Progenitor cell of endocrine pancreas (in vitro differentiated cells): ENCODE measurements at regions not wholly inside any gene's neighbourhood (a gene's known extent, or its start where the extent isn't known, plus 50 kb on each side); places are given as distances from the start of the nearest gene placed in this dataset.

Source experiments
- DNase-seq: peaks from one replicate; pipeline ENCODE4 v3.0.0; 2021; ENCODE audit warnings: low spot score; ENCODE audit not compliant: unreplicated experiment
- H3K27ac Mint-ChIP-seq: 2 replicates; pipeline ENCODE4 v1.8.0; 2021; ENCODE audit warnings: mild to moderate bottlenecking, moderate library complexity, mixed read lengths
- H3K27me3 Mint-ChIP-seq: 2 replicates; pipeline ENCODE4 v1.8.0; 2021; ENCODE audit warnings: mixed read lengths
- H3K36me3 Mint-ChIP-seq: 2 replicates; pipeline ENCODE4 v1.8.0; 2022; ENCODE audit warnings: mixed read lengths; ENCODE audit not compliant: insufficient read depth
- H3K4me1 Mint-ChIP-seq: 2 replicates; pipeline ENCODE4 v1.8.0; 2021; ENCODE audit warnings: low read depth, mixed read lengths
- H3K4me3 Mint-ChIP-seq: 2 replicates; pipeline ENCODE4 v1.8.0; 2021; ENCODE audit warnings: low read depth, mild to moderate bottlenecking, moderate library complexity, mixed read lengths
- H3K9me3 Mint-ChIP-seq: 2 replicates; pipeline ENCODE4 v1.8.0; 2021; ENCODE audit warnings: low read depth, mixed read lengths
- CTCF ChIP-seq: fragments of 200-600 bp; sonication (generic); IDR thresholded peaks from one replicate; pipeline ENCODE4 v1.5.0; 2021; ENCODE audit warnings: antibody characterized with exemption, mild to moderate bottlenecking; ENCODE audit not compliant: unreplicated experiment

- TF ChIP-seq CTCF: no peak
- Mint-ChIP-seq H3K4me3 (no peak overlapping the region), H3K4me1 (no peaks in the 10 kb centered on the region), H3K27ac (no peak overlapping the region), H3K9me3 (peaks cover 72% of the 10 kb centered on the region), H3K27me3 (no peaks in the 10 kb centered on the region), H3K36me3 (no peaks in the 10 kb centered on the region)
- no peak for DNase-seq
Measured at GRCh38 chr12:34097213-34097612, 74.9 kb downstream of the ALG10 start.

GRCh38 chr12:34105392-34105933 lies 83.2 kb downstream of the ALG10 start:
- H3K27ac Mint-ChIP-seq: no peak overlapping the region
- no peak for DNase-seq
- peaks cover 2% of the 10 kb centered on the region for H3K36me3 Mint-ChIP-seq
- H3K4me1 Mint-ChIP-seq: no peaks in the 10 kb centered on the region
- TF ChIP-seq CTCF: no peak
- H3K9me3 Mint-ChIP-seq: peaks cover 61% of the 10 kb centered on the region
- H3K4me3 Mint-ChIP-seq: no peak overlapping the region
- no peaks in the 10 kb centered on the region for H3K27me3 Mint-ChIP-seq

GRCh38 chr12:34106172-34106571 lies 83.9 kb downstream of the ALG10 start:
- no peak overlapping the region for H3K4me3 Mint-ChIP-seq
- no peak for TF ChIP-seq CTCF

GRCh38 chr12:34107016-34107415 lies 84.7 kb downstream of the ALG10 start:
- Mint-ChIP-seq H3K27me3 (no peaks in the 10 kb centered on the region), H3K4me1 (no peaks in the 10 kb centered on the region), H3K36me3 (peaks cover 2% of the 10 kb centered on the region), H3K9me3 (peaks cover 55% of the 10 kb centered on the region), H3K27ac (no peak overlapping the region), H3K4me3 (no peak overlapping the region)
- no peak for DNase-seq
- no peak for TF ChIP-seq CTCF

More at GRCh38 chr12:34106172-34106571, 83.9 kb downstream of the ALG10 start:
- Mint-ChIP-seq H3K4me1 (no peaks in the 10 kb centered on the region), H3K27ac (no peak overlapping the region), H3K36me3 (peaks cover 2% of the 10 kb centered on the region), H3K27me3 (no peaks in the 10 kb centered on the region), H3K9me3 (peaks cover 62% of the 10 kb centered on the region)
- DNase-seq: no peak

- H3K27ac Mint-ChIP-seq: no peak overlapping the region
- H3K4me3 Mint-ChIP-seq: no peak overlapping the region
- peaks cover 2% of the 10 kb centered on the region for H3K36me3 Mint-ChIP-seq
- peaks cover 54% of the 10 kb centered on the region for H3K9me3 Mint-ChIP-seq
- no peak for TF ChIP-seq CTCF
- no peaks in the 10 kb centered on the region for H3K4me1 Mint-ChIP-seq
- no peaks in the 10 kb centered on the region for H3K27me3 Mint-ChIP-seq
- DNase-seq: no peak
Measured at GRCh38 chr12:34107781-34108404, 85.6 kb downstream of the ALG10 start.
